GM18511 (cell line): ENCODE measurements at regions not wholly inside any gene's neighbourhood (a gene's known extent, or its start where the extent isn't known, plus 50 kb on each side); places are given as distances from the start of the nearest gene placed in this dataset.

Experiments
- ATAC-seq: cut with Tn5 transposase; IDR thresholded peaks from one replicate; pipeline ENCODE4 v1.9.1; 2021; ENCODE audit warnings: mild to moderate bottlenecking, moderate library complexity; ENCODE audit not compliant: unreplicated experiment

GRCh38 chr3:56902468-56903160 lies 100.9 kb upstream of the ARHGEF3 start:
- ATAC-seq: no peak

- ATAC-seq: no peak
These were observed 99.1 kb upstream of the ARHGEF3 start for GRCh38 chr3:56900801-56901200.

GRCh38 chr3:56899851-56900250 lies 98.1 kb upstream of the ARHGEF3 start:
- ATAC-seq: no peak

- ATAC-seq: no peak
These were observed 97.3 kb upstream of the ARHGEF3 start for GRCh38 chr3:56899078-56899477.

- no peak for ATAC-seq
These were observed 94.6 kb upstream of the ARHGEF3 start for GRCh38 chr3:56896357-56896756.

- peak; percentile 78 for ATAC-seq
These were observed 93.2 kb upstream of the ARHGEF3 start for GRCh38 chr3:56894881-56895431.

GRCh38 chr3:56890448-56891091 lies 88.8 kb upstream of the ARHGEF3 start:
- ATAC-seq: no peak

- no peak for ATAC-seq
These were observed 87.4 kb upstream of the ARHGEF3 start for GRCh38 chr3:56889131-56889530.

- no peak for ATAC-seq
These were observed 85.8 kb upstream of the ARHGEF3 start for GRCh38 chr3:56887402-56888025.

GRCh38 chr3:56886314-56886713 lies 84.6 kb upstream of the ARHGEF3 start:
- ATAC-seq: no peak

GRCh38 chr3:56885879-56886278 lies 84.1 kb upstream of the ARHGEF3 start:
- no peak for ATAC-seq

GRCh38 chr3:56885453-56885852 lies 83.7 kb upstream of the ARHGEF3 start:
- no peak for ATAC-seq

GRCh38 chr3:56884387-56884786 lies 82.6 kb upstream of the ARHGEF3 start:
- ATAC-seq: no peak

GRCh38 chr3:56883828-56884227 lies 82.1 kb upstream of the ARHGEF3 start:
- no peak for ATAC-seq

- ATAC-seq: no peak
These were observed 81.1 kb upstream of the ARHGEF3 start for GRCh38 chr3:56882896-56883295.

GRCh38 chr3:56881841-56882240 lies 80.1 kb upstream of the ARHGEF3 start:
- ATAC-seq: no peak

- no peak for ATAC-seq
These were observed 79.2 kb upstream of the ARHGEF3 start for GRCh38 chr3:56880720-56881575.

- no peak for ATAC-seq
These were observed 77.9 kb upstream of the ARHGEF3 start for GRCh38 chr3:56879436-56880215.

- ATAC-seq: no peak
These were observed 76.3 kb upstream of the ARHGEF3 start for GRCh38 chr3:56878074-56878473.

- no peak for ATAC-seq
These were observed 75.2 kb upstream of the ARHGEF3 start for GRCh38 chr3:56876916-56877315.
